COLO668 (cell line): ENCODE measurements at regions not wholly inside any gene's neighbourhood (a gene's known extent, or its start where the extent isn't known, plus 50 kb on each side); places are given as distances from the start of the nearest gene placed in this dataset.

Source experiments
- DNase-seq: peaks from one replicate; lab custom pipeline; 2025; ENCODE audit not compliant: unreplicated experiment; lab: John Stamatoyannopoulos, UW

DNA sequence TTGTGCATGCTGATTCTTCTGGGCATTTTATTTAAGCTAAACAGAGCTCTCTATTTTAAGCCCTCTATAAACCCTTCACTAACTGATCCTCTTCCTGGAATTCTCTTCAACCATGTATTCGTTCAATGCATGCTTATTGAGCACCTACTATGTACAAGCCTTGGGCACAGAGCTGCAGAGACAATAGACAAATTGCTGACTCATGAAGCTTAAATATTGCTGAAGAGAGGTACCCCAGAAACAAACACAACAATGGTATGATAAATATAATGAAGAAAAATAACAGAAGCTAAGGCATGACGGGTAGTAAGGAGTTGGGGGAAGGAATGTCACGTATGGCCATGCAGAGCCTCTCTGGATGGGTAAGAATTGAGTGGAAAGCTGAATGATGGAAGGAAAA lies 222.2 kb downstream of the PPARGC1A start:
- DNase-seq: no peak

DNA sequence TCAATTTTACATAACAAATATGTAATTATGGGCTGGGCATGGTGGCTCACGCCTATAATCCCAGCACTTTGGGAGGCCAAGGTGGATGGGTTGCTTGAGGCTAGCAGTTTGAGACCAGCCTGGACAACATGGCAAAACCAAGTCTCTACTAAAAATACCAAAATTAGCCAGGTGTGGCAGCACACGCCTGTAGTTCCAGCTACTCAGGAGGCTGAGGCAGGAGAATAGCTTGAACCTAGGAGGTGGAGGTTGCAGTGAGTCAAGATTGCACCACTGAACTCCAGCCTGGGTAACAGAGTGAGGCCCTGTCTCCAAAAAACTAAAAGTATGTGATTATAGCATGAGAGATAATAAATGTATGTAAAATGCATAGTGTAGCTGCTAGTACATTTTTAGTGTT lies 229.0 kb downstream of the PPARGC1A start:
- no peak for DNase-seq

DNA sequence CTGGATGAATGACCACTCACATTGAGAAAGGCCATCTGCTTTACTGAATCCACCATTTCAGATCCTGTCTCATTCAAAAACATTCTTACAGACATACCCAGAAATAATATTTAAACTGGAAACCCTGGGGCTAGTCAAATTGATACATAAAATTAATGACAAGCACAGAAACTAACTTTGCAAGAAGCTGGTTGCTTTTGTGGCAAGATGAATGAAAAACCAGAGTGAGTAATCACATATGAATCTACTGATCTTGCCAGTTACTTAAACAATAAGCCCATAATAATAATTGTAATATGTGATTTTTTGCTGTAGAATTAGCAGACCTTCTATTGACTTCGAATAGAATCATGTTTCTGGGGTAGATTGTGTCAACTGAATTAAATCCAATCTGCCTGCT lies 235.1 kb downstream of the PPARGC1A start:
- DNase-seq: no peak

DNA sequence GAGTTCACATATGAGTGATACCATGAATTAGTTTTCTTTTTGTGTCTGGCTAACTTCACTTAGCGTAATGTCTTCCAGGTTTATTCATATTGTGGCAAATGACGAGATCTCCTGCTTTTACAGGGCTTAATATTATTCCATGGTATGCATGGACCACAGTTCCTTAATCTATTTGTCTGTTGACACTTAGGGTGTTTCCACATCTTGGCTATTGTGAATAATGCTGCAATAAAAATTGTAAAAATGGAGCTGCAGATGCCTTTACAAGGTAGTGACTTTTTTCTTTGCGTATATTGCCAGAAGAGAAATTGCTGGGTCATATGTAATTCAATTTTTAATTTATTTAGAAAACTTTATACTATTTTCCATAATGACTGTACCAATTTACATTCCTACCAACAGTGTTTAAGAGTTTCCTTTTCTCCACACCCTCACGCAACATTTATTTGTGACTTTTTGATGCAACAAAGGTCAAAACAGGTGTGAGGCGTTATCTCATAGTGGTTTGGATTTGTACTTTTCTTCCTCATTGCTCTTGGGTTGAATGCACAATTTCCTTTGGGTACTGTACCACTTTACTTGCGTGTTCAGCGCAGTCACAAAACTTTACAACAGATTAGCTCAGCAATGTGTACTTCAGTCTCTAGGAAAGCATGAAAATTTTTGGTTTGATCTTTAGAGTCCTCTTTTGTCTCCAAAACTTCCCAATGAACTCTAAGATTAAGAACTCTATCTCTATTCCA lies 240.8 kb downstream of the PPARGC1A start:
- DNase-seq: no peak

DNA sequence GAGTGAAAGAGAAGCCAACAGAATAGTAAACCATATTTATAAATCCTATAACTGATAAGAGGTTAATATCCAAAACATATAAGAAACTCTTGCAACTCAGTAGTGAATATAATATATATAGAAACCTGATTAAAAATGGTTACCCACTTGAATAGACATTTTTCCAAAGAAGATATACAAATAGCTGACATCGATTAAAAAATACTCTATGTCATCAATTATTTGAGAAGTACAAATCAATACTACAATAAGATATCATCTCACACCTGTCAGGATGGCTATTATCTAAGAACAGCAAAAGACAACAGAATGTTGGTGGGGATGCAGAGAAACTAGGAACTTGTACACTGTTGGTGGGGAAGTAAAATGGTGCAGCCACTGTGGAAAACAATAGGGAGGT lies 254.4 kb downstream of the PPARGC1A start:
- DNase-seq: no peak

DNA sequence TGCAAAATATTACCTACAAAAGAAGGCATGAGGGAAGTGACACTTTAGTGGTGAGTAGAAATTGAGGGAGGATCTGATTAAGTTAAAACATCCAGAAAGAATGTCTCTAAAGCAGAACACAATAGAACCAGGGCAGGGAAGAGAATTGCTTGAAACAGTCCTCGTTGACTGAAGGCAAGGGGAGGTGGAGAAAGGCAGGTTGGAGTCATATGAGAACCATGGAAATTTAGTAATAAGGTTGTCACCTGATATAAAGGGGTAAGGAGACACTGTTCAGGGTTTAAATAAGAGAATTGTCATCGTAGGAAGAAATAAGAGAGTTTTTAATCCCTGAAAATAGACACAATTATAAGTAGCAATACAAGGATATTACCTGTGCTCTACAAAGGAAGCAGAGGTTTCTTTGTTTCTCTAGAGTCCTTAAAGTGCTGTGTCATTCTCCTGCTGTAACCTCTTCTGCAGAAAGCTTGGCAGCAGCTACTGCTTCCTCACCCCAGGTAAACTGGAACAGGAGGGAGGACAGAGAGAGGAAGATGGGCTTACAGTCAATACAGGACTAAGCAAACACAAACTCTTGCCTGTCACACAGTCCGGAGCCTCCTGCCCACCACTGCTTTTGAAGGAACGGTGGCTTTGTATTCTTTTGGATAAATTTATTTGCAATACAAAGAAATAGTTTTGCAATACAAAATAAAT lies 258.4 kb downstream of the PPARGC1A start:
- DNase-seq: no peak

DNA sequence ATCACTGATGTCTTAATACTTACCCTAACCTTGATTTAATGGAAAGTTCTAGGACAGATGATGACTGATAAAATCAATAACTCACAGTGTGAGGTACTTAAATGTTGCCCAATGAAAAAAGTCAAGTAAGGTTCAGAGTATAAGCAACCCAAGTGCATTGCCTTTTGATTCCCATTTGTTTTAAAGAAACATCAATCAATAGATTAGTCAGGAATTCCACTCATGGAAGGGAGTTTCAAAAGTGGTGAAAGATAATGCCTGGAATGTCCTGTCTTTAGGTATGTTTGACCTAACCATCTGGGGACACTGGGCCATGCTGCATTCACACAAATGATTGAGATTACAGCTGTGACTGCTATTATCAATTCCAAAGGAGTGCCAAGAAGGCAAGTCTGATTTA lies 259.7 kb downstream of the PPARGC1A start:
- no peak for DNase-seq

DNA sequence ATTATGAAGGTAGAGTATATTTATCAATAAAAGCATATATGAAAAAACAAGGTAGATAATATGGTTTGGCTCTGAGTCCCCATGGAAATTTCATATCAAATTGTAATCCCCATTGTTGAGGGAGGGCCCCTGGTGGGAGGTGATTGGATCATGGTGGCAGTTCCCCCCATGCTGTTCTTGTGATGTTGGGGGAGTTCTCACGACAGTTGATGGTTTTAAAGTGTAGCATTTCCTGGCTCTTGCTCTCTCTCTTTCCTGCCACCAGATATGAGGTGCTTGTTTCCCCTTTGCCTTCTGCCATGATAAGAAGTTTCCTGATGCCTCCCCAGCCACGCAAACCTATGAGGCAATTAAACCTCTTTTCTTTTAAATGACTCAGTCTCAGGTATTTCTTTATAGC lies 260.4 kb downstream of the PPARGC1A start:
- DNase-seq: no peak

DNA sequence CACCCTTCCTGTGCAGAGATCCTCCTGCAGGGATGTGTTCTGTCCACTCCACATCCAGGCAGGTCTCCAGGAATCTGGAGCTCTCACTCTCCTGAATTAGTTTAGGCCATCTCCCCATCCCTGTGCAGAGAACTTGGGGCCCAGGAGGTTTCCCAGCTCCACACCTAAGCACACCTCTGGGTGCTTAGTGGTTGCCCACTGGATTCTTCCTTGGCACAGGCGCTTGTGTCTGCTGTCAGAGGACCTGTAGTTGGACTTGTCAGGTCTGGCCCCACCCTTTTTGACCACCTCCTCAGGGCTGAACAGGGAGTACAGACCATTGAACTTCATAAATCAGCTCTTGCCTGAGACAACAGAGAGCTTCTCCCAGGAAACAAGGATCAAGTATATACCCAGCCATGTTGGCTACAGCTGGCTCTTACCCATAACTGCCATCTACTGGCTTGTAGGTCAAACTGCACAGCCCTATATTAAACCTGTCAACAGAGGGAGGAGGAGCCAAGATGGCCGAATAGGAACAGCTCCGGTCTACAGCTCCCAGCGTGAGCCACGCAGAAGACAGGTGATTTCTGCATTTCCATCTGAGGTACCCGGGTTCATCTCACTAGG lies 275.5 kb downstream of the PPARGC1A start:
- DNase-seq: no peak

DNA sequence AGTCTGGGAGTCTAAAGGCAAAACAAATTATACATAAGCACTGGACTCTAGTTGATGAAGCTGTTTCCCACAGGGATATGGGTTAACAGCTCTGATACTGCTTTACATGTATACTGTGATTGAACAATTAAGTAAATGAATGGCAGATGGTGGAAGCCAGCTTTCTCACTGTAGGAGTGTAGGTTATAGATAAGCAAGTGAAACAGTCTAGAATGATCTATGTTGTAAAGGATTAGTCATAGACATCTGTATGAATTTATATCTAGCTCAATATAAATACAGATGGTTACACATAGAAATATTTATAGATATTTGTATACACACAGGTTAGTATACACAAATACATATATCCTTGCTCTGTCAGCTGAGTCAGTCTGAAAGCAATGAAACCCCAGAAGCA lies 276.1 kb downstream of the PPARGC1A start:
- DNase-seq: no peak

DNA sequence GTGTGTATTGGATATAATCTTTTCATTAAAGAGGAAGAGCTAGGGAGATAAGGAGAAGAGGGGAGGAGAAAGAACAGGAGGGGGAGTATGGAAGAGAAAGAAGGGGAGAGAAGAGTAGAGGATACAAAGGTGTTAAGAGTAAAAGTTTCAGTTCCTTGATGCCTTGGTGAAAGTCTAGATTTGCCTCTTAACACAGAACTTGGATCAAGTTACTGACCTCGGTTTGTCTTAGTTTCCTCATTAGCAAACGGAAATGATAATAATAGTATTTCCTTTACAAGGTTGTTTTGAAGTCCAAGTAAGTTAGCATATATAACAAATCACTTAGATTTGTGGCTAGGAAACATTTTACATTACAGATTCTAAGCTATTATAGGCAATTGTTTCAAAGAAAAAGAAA lies 287.1 kb downstream of the PPARGC1A start:
- no peak for DNase-seq

DNA sequence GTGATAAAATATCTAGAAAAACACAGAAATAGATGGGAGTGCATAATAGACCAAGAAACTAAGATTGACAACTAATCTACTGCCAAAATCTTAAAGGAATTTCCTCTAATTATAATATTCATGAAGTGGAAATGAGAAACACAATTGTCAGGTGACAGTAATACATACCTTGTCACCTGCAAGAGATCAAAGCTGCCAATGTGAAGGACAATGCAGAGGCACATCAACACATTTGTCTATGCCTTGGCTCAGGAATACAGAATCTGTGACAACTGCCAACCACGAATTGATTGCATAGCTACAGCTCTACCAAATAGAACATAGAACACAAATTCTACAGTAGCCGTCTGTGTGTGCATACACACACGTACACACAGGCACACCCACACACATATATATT lies 295.7 kb downstream of the PPARGC1A start:
- DNase-seq: no peak

DNA sequence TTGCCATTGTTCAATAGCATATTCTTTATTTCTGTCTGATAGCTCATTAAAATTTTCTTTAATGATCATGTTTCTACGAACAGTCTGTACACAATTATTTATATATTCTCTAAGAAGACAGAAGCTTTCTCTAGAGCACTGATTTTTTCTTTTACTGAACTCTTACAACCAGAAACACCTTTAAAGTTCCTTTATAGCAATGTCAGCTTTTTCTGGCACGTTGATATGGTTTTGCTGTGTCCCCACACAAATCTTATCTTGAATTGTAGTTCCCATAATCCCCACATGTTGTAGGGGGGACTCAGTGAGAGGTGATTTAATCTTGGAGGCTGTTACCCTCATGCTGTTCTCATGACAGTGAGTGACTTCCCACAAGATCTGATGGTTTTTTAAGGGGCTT lies 299.4 kb downstream of the PPARGC1A start:
- no peak for DNase-seq

DNA sequence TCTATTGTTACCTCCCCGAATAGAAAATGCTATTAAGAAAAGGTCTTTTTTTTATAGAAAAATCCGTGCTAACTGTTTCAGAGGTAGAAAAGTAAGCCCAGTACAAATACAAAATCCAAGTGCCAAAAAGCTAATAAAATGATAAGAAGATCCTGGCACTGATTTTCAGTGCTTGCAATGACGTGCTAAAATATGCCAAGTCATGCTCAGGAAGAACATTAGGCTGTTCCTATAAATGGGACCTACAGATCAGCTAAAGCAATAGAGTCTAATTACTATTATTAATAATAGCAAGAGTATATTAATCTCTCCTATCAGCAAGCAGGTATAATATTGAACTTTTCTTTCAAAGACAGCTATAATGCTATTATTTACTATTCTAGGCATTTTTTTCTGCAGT lies 305.8 kb downstream of the PPARGC1A start:
- DNase-seq: no peak

DNA sequence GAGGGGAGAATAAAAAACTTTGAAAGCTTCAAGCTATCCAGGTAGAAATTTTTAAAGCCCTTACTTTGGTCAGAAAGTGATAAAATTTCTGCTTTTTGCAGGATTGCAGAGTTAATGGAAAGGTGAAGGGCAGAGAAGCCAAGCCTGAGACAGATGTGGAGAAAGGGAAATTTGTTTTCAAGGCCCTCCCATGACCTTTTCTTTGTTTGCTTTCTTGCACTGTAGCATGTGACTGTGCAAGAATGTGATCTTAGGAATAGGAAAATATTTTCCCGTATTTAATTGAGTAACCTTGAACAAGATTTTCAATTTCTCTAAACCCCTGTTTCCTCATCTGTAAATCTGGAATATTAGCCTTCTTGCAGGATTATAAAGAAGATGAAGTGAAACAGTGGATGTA lies 307.2 kb downstream of the PPARGC1A start:
- DNase-seq: no peak

DNA sequence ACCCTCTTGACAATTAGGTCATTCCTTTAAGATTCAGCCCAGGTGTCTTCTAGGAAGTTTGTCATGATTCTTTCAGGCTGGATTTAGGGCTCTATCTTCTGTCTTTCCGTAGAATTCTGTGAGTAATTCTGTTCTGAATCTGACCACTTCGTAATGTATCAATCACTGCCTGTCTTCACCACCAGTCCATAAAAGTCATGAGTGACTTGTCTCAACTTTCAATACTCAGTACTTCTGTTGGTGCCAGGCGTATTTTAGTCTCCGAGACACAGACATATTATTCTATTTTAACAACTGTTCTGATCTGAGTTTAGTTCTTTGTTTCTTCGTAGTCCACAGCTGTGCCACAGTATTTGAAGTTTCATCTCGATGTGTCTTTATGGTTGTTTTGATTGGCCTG lies 310.7 kb downstream of the PPARGC1A start:
- no peak for DNase-seq

DNA sequence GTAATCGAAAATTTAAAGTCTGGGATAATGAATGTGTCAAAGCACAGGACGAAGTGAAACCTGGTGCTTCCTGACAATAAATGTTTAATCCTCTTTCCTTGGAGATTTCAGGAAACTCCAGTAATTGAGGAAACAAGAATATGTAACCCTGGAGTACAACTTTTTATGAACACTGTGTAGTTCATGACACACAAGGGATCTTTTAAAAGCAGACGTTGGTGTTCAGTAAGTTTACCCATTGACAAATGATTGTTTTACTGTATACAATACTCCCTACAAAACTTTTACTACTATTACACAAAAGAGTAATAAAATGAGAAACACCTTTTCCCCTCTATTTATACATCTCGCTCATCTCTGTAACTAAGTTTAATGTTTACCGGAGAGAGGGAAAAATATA lies 312.4 kb downstream of the PPARGC1A start:
- no peak for DNase-seq

DNA sequence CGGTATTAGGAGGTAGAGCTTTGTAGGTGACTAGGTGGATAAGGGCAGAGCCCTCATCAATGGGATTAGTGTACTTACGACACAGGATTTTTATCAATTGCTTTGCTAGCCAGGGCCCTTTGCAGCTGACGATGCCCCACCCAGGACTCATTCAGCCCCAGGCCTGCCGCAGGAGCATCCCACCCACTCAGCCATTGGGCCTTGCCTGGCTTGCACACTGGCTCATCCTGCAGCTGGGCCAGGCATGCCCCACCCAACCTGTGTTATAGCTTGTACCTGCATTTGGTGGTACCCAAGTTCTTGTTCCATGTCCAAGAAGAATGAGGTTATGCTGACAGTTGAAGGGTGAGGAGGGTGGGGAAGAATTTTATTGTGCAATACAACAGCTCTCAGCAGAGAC lies 317.5 kb downstream of the PPARGC1A start:
- DNase-seq: no peak

DNA sequence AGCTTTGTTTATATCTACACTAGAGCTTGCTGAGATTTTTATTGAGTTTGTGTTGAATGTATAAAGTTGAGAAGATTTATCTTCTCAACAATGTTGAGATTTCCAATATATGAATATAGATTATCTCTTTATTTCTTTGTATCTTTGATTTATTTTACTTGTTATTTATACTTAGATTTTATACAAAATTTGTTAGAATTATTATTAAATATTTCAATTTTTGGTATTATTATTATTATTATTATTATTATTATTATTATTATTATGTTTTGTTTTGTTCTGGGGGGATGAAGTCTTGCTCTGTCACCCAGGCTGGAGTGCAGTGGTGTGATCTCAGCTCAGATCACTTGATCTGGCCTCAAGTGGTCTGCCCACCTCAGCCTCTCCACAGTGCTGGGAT lies 322.5 kb downstream of the PPARGC1A start:
- no peak for DNase-seq

DNA sequence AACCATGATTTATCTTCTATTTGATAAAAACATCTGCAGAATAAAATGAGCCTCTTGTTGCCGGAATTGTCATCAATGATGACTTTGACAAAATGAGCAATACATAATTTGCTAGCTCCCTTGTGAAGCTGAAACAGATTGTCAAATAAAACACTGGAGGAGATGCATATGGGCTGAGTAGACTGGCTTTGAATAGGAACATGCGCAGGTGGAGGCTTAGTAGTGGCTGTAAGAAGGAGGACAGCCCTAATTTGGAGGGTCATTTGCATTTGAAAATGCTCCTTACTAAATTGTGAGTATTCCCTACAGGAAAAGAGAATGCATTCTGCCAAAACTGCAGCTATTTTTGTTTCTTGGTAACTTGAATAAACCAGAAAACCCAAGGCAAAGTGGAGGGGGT lies 329.1 kb downstream of the PPARGC1A start:
- no peak for DNase-seq

DNA sequence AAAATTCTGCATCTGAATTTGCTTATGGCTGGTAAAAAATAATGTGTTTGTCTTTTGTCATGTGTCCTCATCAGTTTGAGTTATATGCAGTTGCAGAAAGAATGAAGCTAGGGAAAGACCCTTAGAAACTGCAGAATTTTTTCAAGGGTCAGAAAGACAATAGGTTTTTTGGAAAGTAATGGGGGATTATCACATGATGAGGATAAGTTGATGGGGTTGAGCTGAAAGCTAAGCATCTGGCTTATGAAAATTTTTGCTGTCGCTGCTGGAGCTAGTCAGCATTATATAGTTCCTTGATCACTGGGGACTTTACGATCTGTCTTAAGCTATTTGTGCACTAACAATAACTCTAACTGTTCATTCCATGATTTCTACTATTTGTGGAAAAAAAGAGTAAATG lies 331.7 kb downstream of the PPARGC1A start:
- DNase-seq: no peak

DNA sequence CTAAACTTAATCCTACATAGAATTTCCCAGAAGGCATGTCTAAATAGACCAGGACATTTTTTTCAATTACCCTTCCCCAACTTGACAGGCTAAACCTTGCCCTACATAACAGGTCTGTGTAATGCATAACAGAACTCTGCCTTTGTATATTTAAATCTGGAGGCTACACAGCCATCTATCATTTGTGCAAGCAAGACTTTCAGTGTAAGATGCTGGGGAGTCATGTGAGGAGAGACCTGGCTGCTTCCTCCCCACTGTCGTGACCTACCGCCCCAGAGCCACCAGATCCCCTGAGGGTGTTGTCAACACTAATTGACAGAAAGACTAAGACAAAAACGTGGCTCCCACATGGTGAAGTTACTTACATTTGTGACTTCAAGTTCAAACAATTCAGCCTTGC lies 342.2 kb downstream of the PPARGC1A start:
- no peak for DNase-seq

DNA sequence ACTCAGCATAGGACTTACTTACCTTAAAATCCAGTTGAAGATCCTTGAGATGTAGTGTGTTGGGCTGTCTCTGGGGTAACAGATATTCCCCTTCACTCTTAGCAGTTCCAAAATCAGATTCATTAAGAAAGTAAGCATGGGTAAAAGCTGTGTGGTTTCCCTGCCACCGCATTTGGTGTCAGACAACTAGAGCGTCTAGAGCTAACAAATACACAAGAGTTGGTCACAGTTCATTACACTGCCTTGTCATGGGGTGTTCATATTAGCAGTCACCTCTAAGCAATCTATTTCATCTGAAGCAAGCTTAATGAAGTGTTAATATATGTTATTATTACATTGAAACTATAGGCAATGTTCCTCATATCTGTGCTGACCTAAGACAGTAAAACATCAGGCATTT lies 342.8 kb downstream of the PPARGC1A start:
- no peak for DNase-seq
